ENCODE measurements at regions not wholly inside any gene's neighbourhood (a gene's known extent, or its start where the extent isn't known, plus 50 kb on each side); places are given as distances from the start of the nearest gene placed in this dataset.
"Not testable (repeated sequence)": the region's sequence is repeated elsewhere in the genome, so short reads cannot be mapped to it uniquely, and the experiment has no call there.

DNA sequence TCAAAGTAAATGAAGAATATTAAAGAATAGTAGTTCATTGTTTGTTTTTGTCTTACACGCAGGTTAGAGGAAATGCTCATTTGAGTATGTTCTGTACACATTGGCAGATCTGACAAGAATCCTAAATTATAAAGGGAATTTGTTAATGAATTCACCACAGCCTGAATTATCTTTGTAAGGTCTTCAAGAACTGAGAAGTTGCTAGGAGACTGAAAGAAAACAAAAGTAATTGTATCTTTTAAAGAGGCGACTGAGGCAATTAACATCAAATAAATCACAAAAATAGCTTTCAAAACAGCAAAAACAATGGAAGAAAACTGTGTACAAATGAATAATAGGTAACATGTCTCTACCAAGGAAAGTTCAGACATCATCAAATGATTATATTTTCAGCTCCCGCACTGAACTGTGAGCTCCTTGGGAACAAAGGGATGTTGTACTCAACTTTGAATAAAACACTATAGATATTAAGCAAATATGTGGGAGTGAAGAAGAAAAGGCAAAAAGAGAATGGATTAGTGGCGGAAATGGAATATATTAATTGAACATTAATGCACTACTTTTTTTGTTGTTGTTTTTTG is 51.7 kb upstream of the ATIC start:
- H3K9ac ChIP-seq (ENCODE audit: insufficient read depth in 1 of 2, low read length in 2 of 2) = no peak overlapping the region
- H3K36me3 ChIP-seq (ENCODE audit: control insufficient read depth in 4 of 4, insufficient read depth in 4 of 4, low read length in 4 of 4) = no peaks in the 10 kb centered on the region
- H3K27me3 ChIP-seq (ENCODE audit: control insufficient read depth in 3 of 3, insufficient read depth in 3 of 3, low read length in 2 of 3) = no peaks in the 10 kb centered on the region
- H3K9me3 ChIP-seq (ENCODE audit: control insufficient read depth in 4 of 4, insufficient read depth in 3 of 4, low read length in 3 of 4) = no peaks in the 10 kb centered on the region
- peak in 2 of 3 donors; percentile 3 to 5 for DNase-seq
- WGBS, 2 donors = 60 to 66% methylated on average over 4 of the region's 4 CpGs
- no peak overlapping the region for H3K4me3 ChIP-seq
- TF ChIP-seq, protein P1, sequence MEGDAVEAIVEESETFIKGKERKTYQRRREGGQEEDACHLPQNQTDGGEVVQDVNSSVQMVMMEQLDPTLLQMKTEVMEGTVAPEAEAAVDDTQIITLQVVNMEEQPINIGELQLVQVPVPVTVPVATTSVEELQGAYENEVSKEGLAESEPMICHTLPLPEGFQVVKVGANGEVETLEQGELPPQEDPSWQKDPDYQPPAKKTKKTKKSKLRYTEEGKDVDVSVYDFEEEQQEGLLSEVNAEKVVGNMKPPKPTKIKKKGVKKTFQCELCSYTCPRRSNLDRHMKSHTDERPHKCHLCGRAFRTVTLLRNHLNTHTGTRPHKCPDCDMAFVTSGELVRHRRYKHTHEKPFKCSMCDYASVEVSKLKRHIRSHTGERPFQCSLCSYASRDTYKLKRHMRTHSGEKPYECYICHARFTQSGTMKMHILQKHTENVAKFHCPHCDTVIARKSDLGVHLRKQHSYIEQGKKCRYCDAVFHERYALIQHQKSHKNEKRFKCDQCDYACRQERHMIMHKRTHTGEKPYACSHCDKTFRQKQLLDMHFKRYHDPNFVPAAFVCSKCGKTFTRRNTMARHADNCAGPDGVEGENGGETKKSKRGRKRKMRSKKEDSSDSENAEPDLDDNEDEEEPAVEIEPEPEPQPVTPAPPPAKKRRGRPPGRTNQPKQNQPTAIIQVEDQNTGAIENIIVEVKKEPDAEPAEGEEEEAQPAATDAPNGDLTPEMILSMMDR (IDR thresholded peaks at IDR 0.05; ENCODE audit: control extremely low read depth, extremely low read depth) = no peak
- H3K4me1 ChIP-seq (ENCODE audit: control insufficient read depth in 5 of 5, insufficient read depth in 5 of 5, low read length in 5 of 5) = no peaks in the 10 kb centered on the region
- no peak overlapping the region for H3K27ac ChIP-seq (ENCODE audit: low read depth in 1 of 2, low read length in 1 of 2)
- no peak for ATAC-seq (ENCODE audit: insufficient read depth, low FRiP score)

DNA sequence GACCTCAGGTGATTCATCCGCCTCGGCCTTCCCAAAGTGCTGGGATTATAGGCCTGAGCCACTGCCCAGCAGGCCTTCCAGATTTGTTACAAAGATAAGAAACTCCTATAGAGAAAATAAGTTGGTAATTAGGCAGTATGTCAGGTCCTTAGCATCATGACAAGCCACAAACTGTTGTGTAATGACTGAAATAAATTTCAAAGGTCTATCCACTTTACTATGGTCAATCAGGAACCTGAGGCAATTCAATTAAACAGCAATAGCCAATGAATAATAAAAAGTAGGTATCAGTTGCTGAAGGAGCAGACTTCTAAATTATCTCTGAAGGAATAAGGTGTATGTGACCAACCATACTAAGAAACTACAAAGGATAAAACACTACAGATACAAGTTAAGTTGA is 62.4 kb upstream of the ATIC start:
- Histone ChIP-seq H3K4me3 (no peak overlapping the region), H3K4me1 (ENCODE audit: control insufficient read depth in 5 of 5, insufficient read depth in 5 of 5, low read length in 5 of 5) (no peaks in the 10 kb centered on the region), H3K36me3 (ENCODE audit: control insufficient read depth in 4 of 4, insufficient read depth in 4 of 4, low read length in 4 of 4) (no peaks in the 10 kb centered on the region), H3K27ac (ENCODE audit: low read depth in 1 of 2, low read length in 1 of 2) (no peak overlapping the region), H3K9me3 (ENCODE audit: control insufficient read depth in 4 of 4, insufficient read depth in 3 of 4, low read length in 3 of 4) (peaks cover 0 to 3% (median 0%) of the 10 kb centered on the region in 4 donors), H3K27me3 (ENCODE audit: control insufficient read depth in 3 of 3, insufficient read depth in 3 of 3, low read length in 2 of 3) (no peaks in the 10 kb centered on the region), H3K9ac (ENCODE audit: insufficient read depth in 1 of 2, low read length in 2 of 2) (no peak overlapping the region)
- DNase-seq = no peak
- ATAC-seq (ENCODE audit: insufficient read depth, low FRiP score) = no peak
- TF ChIP-seq, protein P1 (IDR thresholded peaks at IDR 0.05; ENCODE audit: control extremely low read depth, extremely low read depth) = no peak
- 89 to 96% methylated on average over 2 of the region's 2 CpGs for WGBS, 2 donors

DNA sequence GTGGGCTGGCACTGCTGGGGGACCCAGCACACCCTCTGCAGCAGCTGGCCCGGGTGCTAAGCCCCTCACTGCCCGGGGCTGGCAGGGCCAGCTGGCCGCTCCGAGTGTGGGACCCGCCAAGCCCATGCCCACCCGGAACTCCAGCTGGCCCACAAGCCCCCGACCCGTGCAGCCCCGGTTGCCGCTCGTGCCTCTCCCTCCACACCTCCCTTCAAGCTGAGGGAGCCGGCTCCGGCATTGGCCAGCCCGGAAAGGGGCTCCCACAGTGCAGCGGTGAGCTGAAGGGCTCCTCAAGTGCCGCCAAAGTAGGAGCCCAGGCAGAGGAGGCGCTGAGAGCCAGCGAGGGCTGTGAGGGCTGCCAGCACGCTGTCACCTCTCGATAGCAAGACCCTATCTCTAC is 65.9 kb upstream of the ATIC start:
- H3K9me3 ChIP-seq (ENCODE audit: control insufficient read depth in 4 of 4, insufficient read depth in 3 of 4, low read length in 3 of 4); ATAC-seq (ENCODE audit: insufficient read depth, low FRiP score); H3K27ac ChIP-seq (ENCODE audit: low read depth in 1 of 2, low read length in 1 of 2); H3K4me1 ChIP-seq (ENCODE audit: control insufficient read depth in 5 of 5, insufficient read depth in 5 of 5, low read length in 5 of 5); H3K27me3 ChIP-seq (ENCODE audit: control insufficient read depth in 3 of 3, insufficient read depth in 3 of 3, low read length in 2 of 3); H3K9ac ChIP-seq (ENCODE audit: insufficient read depth in 1 of 2, low read length in 2 of 2); DNase-seq; H3K36me3 ChIP-seq (ENCODE audit: control insufficient read depth in 4 of 4, insufficient read depth in 4 of 4, low read length in 4 of 4); H3K4me3 ChIP-seq: not testable (repeated sequence)
- WGBS, 2 donors = 90 to 91% methylated on average over 18 to 20 of the region's 20 CpGs

DNA sequence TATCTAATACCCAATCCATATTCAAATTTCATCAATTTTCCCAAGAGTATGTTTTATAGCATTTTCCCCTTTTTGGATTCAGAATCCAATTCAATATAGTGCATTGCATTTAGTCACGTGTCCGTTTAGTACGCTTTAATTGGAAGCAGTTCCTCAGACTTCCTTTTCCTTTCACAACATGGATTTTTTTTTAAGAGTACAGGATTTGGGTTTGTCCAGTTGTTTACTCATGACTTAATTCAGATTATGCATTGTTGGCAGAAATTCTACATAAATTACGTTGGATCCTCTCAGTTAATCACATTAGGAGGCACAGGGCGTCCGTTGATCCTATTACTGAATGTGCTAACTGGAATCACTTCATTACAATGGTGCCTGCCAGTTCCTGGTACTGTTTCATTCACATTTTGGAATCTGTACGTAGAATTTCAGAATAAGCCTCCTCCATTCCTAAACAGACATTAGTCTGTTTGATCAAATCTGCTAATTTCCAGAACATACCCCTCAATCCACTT is 70.0 kb upstream of the ATIC start:
- ATAC-seq (ENCODE audit: insufficient read depth, low FRiP score) (no peak), DNase-seq (no peak)
- WGBS, 2 donors = 59 to 74% methylated on average over 7 of the region's 7 CpGs
- H3K4me1 ChIP-seq (ENCODE audit: control insufficient read depth in 5 of 5, insufficient read depth in 5 of 5, low read length in 5 of 5) = no peaks in the 10 kb centered on the region
- TF ChIP-seq, protein P1 (IDR thresholded peaks at IDR 0.05; ENCODE audit: control extremely low read depth, extremely low read depth) = no peak
- no peak overlapping the region for H3K27ac ChIP-seq (ENCODE audit: low read depth in 1 of 2, low read length in 1 of 2)
- H3K36me3 ChIP-seq (ENCODE audit: control insufficient read depth in 4 of 4, insufficient read depth in 4 of 4, low read length in 4 of 4) = no peaks in the 10 kb centered on the region
- peaks cover 0 to 3% (median 0%) of the 10 kb centered on the region in 4 donors for H3K9me3 ChIP-seq (ENCODE audit: control insufficient read depth in 4 of 4, insufficient read depth in 3 of 4, low read length in 3 of 4)
- no peaks in the 10 kb centered on the region for H3K27me3 ChIP-seq (ENCODE audit: control insufficient read depth in 3 of 3, insufficient read depth in 3 of 3, low read length in 2 of 3)
- H3K4me3 ChIP-seq = no peak overlapping the region
- no peak overlapping the region for H3K9ac ChIP-seq (ENCODE audit: insufficient read depth in 1 of 2, low read length in 2 of 2)
